Fibroblast of villous mesenchyme (primary cell): ENCODE measurements at regions not wholly inside any gene's neighbourhood (a gene's known extent, or its start where the extent isn't known, plus 50 kb on each side); places are given as distances from the start of the nearest gene placed in this dataset.
A peak's percentile ranks its signal among the peaks of the same experiment; 100 is the strongest.
"Not testable (repeated sequence)": the region's sequence is repeated elsewhere in the genome, so short reads cannot be mapped to it uniquely, and the experiment has no call there.

Source experiments
- DNase-seq: peaks from one replicate; pipeline ENCODE4 v3.0.0-alpha.2; 2010; ENCODE audit warnings: low read depth
- H3K4me3 ChIP-seq: 2 replicates; pipeline ENCODE4 v1.5.1; 2011; ENCODE audit warnings: low read depth, mild to moderate bottlenecking, low read length
- CTCF ChIP-seq: IDR thresholded peaks from 2 replicates; pipeline ENCODE4 v1.5.1; 2012; ENCODE audit warnings: low read depth, mild to moderate bottlenecking, low read length; ENCODE audit not compliant: insufficient read depth

GRCh38 chr12:87441511-87441910 is 587.7 kb downstream of the C12orf50 start:
- no peak for TF ChIP-seq CTCF
- DNase-seq, result peak; percentile 8
- H3K4me3 ChIP-seq, result no peak overlapping the region

GRCh38 chr12:87439990-87440827 is 589.0 kb downstream of the C12orf50 start:
- DNase-seq, result peak; percentile 77
- H3K4me3 ChIP-seq, result no peak overlapping the region
- TF ChIP-seq CTCF, result no peak

DNA sequence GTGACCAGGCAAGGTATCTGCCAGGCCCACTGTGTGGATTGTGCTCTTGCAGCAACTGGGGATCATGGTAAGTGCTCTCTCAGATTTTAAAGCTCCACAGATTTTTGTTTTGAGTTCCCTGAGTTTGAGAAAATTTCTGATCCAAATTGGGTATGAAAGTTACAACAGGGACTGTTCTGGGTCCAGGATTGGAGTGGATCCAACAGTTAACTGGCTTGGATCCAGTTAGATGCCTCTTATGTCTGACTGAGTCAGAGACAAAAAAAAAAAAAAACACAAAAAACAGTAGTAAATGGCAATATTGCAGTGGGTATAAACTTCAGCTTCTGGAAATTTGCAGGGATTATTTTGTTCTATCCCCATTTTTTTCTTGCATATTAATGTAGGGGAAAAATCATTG is 598.8 kb downstream of the C12orf50 start:
- no peak for DNase-seq
- no peak overlapping the region for H3K4me3 ChIP-seq
- no peak for TF ChIP-seq CTCF

GRCh38 chr12:87428701-87429277 is 600.4 kb downstream of the C12orf50 start:
- DNase-seq, result peak; percentile 18
- H3K4me3 ChIP-seq, result no peak overlapping the region
- no peak for TF ChIP-seq CTCF

GRCh38 chr12:87427770-87428169 is 601.4 kb downstream of the C12orf50 start:
- no peak overlapping the region for H3K4me3 ChIP-seq
- DNase-seq, result no peak
- no peak for TF ChIP-seq CTCF

DNA sequence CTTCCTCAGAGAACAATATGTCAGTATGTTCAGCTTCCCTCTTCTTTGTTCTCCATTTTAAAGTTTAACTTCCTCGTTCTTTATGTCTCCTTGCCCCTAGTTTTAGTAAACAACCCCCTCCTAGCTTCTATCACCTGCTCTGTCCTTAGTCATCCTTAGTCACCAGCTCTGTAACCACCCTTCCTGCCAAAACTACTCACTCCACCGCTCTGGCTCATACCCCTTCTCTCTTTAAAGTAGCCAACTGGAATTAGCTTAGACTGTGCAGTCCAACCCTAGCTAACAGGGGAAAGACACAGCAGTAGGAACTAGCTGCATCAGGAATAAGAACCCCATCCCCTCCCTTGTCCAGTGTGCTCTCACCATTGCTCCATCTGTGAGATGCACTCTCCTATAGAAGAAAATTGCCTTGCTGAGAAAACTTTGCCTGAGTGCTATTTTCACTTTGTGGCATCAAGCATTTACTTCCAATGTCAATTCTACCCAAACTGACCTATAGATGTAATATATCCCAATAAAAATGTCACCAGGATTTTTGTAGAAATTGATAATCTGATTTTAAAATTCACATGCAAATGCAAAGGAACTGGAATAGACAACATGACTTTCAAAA is 603.2 kb downstream of the C12orf50 start:
- no peak for TF ChIP-seq CTCF
- H3K4me3 ChIP-seq, result no peak overlapping the region
- DNase-seq, result no peak

DNA sequence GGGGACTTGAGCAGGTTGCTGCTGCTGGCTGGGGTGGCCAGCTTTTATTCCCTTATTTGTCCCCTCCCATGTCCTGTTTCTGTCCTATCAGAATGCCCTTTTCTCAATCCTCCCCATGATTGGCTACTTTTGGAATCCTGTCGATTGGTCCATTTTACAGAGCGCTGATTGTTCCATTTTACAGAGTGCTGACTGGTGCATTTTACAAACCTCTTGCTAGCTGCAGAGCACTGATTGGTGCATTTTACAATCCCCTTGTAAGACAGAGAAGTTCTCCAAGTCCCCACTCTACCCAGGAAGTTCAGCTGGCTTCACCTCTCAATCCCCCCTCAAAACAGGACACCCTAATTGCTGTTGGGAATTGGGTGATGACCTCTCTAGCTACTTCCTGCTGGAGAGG is 608.0 kb downstream of the C12orf50 start:
- not testable (repeated sequence) for DNase-seq, H3K4me3 ChIP-seq
